ENCODE measurements at regions not wholly inside any gene's neighbourhood (a gene's known extent, or its start where the extent isn't known, plus 50 kb on each side); places are given as distances from the start of the nearest gene placed in this dataset.
"Not testable (repeated sequence)": the region's sequence is repeated elsewhere in the genome, so short reads cannot be mapped to it uniquely, and the experiment has no call there.

GRCh38 chr7:81846398-81846797 is 76.6 kb upstream of the HGF start:
- peak overlapping the region in 2 of 5 donors; percentile 71 to 81 for H3K27ac ChIP-seq
- H3K27me3 ChIP-seq, result no peaks in the 10 kb centered on the region
- H3K4me1 ChIP-seq (replicated peaks in 1 of 2), result no peaks in the 10 kb centered on the region
- DNase-seq, result peak in 5 of 7 donors; percentile 10 to 30 (median 25)
- peak overlapping the region in 1 of 4 donors; percentile 23 for H3K4me3 ChIP-seq
- no peaks in the 10 kb centered on the region for H3K36me3 ChIP-seq (replicated peaks in 1 of 2)
- 29 to 43% (median 35%) methylated on average over 1 of the region's 1 CpG for WGBS, 4 donors
- intact Hi-C loops (cut with DNase I), result no loop called here
- no peak for TF ChIP-seq CTCF (IDR thresholded peaks at IDR 0.05)
- no peak for TF ChIP-seq POLR2A (IDR thresholded peaks at IDR 0.05)
- no peaks in the 10 kb centered on the region for H3K9me3 ChIP-seq (replicated peaks in 1 of 3)

DNA sequence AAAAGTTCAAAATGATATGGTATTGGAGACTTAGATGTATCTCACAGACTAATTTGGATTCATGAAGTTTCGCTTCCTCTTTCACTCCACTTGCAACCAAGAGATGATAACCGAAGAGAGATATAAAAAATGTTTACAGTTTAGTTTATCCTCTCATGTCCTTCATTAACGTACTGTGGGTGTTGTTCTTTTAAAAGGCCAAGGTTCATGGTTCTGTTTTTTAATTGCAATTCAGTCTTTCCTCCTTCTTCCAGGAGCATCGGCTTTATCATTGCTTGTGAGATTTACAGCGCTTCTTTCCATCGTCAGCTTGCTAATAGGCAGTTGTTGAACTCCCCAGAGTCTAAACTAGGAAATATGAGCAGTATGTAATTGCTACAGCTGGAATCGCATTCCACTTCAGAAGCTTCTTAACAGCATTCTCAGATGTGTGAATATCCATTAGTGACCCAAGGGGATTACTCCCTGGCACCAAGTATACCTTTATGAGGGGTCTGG is 75.9 kb upstream of the HGF start:
- Histone ChIP-seq H3K27me3 (no peaks in the 10 kb centered on the region), H3K4me3 (peak overlapping the region in 1 of 4 donors; percentile 23), H3K9me3 (replicated peaks in 1 of 3) (no peaks in the 10 kb centered on the region), H3K27ac (peak overlapping the region in 4 of 5 donors; percentile 26 to 81 (median 55)), H3K4me1 (replicated peaks in 1 of 2) (no peaks in the 10 kb centered on the region), H3K36me3 (replicated peaks in 1 of 2) (no peaks in the 10 kb centered on the region)
- intact Hi-C loops (cut with DNase I), result no loop called here
- no peak for TF ChIP-seq CTCF (IDR thresholded peaks at IDR 0.05)
- no peak for TF ChIP-seq POLR2A (IDR thresholded peaks at IDR 0.05)
- DNase-seq, result no peak
- 37 to 43% (median 39%) methylated on average over 7 of the region's 7 CpGs for WGBS, 4 donors

- H3K36me3 ChIP-seq (replicated peaks in 1 of 2); H3K4me3 ChIP-seq; H3K4me1 ChIP-seq (replicated peaks in 1 of 2); H3K27ac ChIP-seq; intact Hi-C loops (cut with DNase I); H3K27me3 ChIP-seq; DNase-seq; H3K9me3 ChIP-seq (replicated peaks in 1 of 3): not testable (repeated sequence)
- WGBS, 4 donors, result 78 to 92% (median 91%) methylated on average over 2 of the region's 2 CpGs
These were observed 73.8 kb upstream of the HGF start for GRCh38 chr7:81843657-81844056.

DNA sequence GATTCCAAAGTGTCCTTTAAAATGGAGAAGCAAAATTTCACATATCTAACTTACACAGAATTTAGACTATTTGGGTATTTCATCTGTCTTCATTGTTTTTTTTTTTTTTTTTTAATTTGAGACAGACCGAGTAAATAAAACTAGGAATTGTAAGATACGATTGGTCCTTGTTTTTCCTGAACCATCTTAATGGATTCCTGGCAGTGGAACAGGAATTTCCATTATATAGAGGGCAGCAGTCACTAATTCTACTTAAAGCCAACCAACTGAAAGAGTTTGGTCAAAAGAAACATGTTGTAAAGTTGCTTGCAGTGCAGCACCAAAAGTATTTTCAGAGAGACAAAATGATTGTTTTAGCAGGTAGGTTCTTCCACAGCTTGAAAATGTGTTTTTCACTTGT is 72.5 kb upstream of the HGF start:
- Histone ChIP-seq H3K27me3 (no peaks in the 10 kb centered on the region), H3K4me1 (replicated peaks in 1 of 2) (no peaks in the 10 kb centered on the region), H3K9me3 (replicated peaks in 1 of 3) (no peaks in the 10 kb centered on the region), H3K36me3 (replicated peaks in 1 of 2) (no peaks in the 10 kb centered on the region), H3K4me3 (no peak overlapping the region), H3K27ac (no peak overlapping the region)
- TF ChIP-seq CTCF (IDR thresholded peaks at IDR 0.05), result no peak
- no peak for TF ChIP-seq POLR2A (IDR thresholded peaks at IDR 0.05)
- WGBS, 4 donors, result 60 to 78% (median 70%) methylated on average over 2 of the region's 2 CpGs
- intact Hi-C loops (cut with DNase I), result no loop called here
- no peak for DNase-seq

DNA sequence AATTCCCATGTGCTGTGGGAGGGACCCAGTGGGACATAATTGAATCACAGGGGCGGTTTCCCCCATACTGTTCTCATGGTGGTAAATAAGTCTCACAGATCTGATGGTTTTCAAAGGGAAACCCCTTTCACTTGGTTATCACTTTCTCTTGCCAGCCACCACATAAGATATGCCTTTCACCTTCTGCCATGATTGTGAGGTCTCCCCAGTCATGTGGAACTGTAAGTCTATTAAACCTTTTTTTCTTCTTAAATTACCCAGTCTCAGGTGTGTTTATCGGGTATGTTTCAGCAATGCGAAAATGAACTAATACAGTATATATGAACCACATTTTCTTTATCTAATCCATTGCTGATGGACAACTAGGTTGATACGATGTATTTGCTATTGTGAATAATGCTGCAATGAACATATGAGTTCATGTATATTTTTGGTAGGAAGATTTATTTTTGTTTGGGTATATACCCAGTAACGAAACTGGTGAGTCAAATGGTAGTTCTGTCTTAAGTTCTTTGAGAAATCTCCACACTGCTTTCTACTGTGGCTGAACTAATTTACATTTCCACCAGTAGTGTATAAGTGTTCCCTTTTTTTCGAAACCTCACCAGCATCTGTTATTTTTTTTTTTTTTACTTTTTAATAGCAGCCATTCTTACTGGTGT is 70.0 kb upstream of the HGF start:
- no peak for DNase-seq
- intact Hi-C loops (cut with DNase I), result no loop called here
- Histone ChIP-seq H3K9me3 (replicated peaks in 1 of 3) (no peaks in the 10 kb centered on the region), H3K27me3 (no peaks in the 10 kb centered on the region), H3K4me3 (no peak overlapping the region), H3K36me3 (replicated peaks in 1 of 2) (no peaks in the 10 kb centered on the region), H3K27ac (no peak overlapping the region), H3K4me1 (replicated peaks in 1 of 2) (no peaks in the 10 kb centered on the region)
- 73 to 91% (median 84%) methylated on average over 6 of the region's 6 CpGs for WGBS, 4 donors
- TF ChIP-seq CTCF (IDR thresholded peaks at IDR 0.05) (no peak), POLR2A (IDR thresholded peaks at IDR 0.05) (no peak)
